Kidney (tissue), 13 donors: ENCODE measurements at regions not wholly inside any gene's neighbourhood (a gene's known extent, or its start where the extent isn't known, plus 50 kb on each side); places are given as distances from the start of the nearest gene placed in this dataset.

ENCODE experiments used
- DNase-seq, 5 donors: peaks; one replicate each; pipeline ENCODE4 v3.0.0-alpha.2; 2013 to 2020
- FAIRE-seq: peaks from 2 replicates; lab custom pipeline; 2012; peaks lifted over from hg19 to GRCh38; lab: Jason Lieb, UNC
- H3K27ac ChIP-seq, 2 donors: one replicate each; pipeline ENCODE4 v1.7.0; 2013; ENCODE audit warnings: low read depth in 2 of 2, low read length in 2 of 2, inconsistent platforms in 1 of 2
- H3K27me3 ChIP-seq: one replicate; pipeline ENCODE4 v1.7.1; 2013; ENCODE audit warnings: low read length, inconsistent platforms; ENCODE audit not compliant: control insufficient read depth, insufficient read depth
- H3K36me3 ChIP-seq, 3 donors: one replicate each; pipeline versions ENCODE4 v1.7.0 to v1.7.1; 2013; ENCODE audit warnings: low read length in 3 of 3, control low read depth in 1 of 3, inconsistent platforms in 1 of 3; ENCODE audit not compliant: insufficient read depth in 3 of 3, control insufficient read depth in 2 of 3
- H3K4me1 ChIP-seq, 3 donors: one replicate each; pipeline versions ENCODE4 v1.7.0 to v1.7.1; 2013; ENCODE audit warnings: low read length in 3 of 3, inconsistent platforms in 1 of 3, low read depth in 1 of 3; ENCODE audit not compliant: control insufficient read depth in 2 of 3, insufficient read depth in 2 of 3
- H3K4me3 ChIP-seq, 3 donors: one replicate each; pipeline versions ENCODE4 v1.7.0 to v1.8.1; 2013; ENCODE audit warnings: low read length in 3 of 3, control low read depth in 1 of 3, inconsistent platforms in 1 of 3
- H3K9ac ChIP-seq, 3 donors: one replicate each; pipeline versions ENCODE4 v1.7.0 to v1.7.1; 2013; ENCODE audit warnings: low read length in 3 of 3, control low read depth in 1 of 3, inconsistent platforms in 1 of 3
- H3K9me3 ChIP-seq, 3 donors: one replicate each; pipeline versions ENCODE4 v1.7.0 to v1.7.1; 2013; ENCODE audit warnings: low read length in 3 of 3, control low read depth in 1 of 3, inconsistent platforms in 1 of 3; ENCODE audit not compliant: control insufficient read depth in 2 of 3, insufficient read depth in 1 of 3
- intact Hi-C: fragments of 100-400 bp; cut with DNase I; formaldehyde crosslinking; loops from one replicate; pipeline ENCODE4 v1.11.1; 2022
- TF ChIP-seq, protein P1 (sequence below): IDR thresholded peaks from 3 replicates; pipeline ENCODE4 v1.5.1; 2012; ENCODE audit warnings: mild to moderate bottlenecking, moderate library complexity, borderline replicate concordance; ENCODE audit not compliant: insufficient read depth; ENCODE audit errors: extremely low read depth
- donor health status: control.
- donor health status: control.
- donor health status: control.
- donor health status: control.
- donor health status: control.
- donor health status: DM: yes; HTN: yes; CAD: no.
- donor health status: Normal renal cell carcinoma (clear cell type).

DNA sequence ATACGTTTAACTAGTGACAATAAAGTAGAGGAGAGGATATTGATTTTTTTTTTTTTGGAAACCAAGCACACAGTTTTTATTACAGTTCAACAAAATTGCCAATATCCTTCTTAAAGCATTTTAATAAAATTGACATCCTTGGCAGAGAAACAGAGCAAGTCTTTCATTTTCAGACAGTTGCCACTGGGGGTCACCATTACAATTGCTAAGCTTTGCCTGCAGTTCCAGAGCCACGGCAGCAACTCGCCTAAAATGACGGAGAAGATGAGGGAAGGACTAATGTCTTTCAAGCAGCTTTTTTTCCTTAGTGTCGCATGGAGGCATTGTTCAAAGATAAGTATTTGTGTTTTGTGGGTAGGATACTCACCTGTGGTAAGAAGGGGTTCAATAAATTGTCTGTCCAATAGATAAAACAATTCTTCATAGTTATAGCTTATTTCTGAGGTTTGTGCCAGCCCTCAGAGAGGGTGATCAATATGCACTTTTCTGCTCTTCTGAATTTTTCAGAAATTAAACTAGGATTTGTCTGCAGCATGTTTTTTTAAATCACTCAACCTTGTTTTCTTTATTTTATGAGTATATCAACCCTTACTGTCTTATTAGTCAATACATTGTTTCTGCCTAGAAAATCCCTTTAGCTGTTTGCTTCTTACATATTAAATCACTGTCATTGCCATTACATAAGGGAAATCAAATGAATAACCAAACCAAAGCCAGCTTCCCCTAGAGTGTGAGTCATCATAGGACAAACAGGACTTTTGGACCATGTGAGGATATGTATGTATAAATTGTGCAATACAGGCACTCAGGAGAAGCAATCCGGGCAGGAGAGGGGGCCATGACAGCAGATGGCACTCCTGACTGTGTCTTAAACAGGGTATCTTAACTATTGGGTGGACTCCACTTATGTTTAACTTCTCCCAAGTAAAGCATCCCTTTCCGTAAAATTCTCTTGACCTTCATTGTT lies 508.1 kb upstream of the ARX start:
- Histone ChIP-seq H3K4me1 (no peaks in the 10 kb centered on the region), H3K9me3 (no peaks in the 10 kb centered on the region), H3K27ac (no peak overlapping the region), H3K9ac (no peak overlapping the region), H3K36me3 (no peaks in the 10 kb centered on the region), H3K27me3 (no peaks in the 10 kb centered on the region), H3K4me3 (no peak overlapping the region)
- intact Hi-C loops, result no loop called here
- FAIRE-seq, result no peak
- TF ChIP-seq, protein P1, sequence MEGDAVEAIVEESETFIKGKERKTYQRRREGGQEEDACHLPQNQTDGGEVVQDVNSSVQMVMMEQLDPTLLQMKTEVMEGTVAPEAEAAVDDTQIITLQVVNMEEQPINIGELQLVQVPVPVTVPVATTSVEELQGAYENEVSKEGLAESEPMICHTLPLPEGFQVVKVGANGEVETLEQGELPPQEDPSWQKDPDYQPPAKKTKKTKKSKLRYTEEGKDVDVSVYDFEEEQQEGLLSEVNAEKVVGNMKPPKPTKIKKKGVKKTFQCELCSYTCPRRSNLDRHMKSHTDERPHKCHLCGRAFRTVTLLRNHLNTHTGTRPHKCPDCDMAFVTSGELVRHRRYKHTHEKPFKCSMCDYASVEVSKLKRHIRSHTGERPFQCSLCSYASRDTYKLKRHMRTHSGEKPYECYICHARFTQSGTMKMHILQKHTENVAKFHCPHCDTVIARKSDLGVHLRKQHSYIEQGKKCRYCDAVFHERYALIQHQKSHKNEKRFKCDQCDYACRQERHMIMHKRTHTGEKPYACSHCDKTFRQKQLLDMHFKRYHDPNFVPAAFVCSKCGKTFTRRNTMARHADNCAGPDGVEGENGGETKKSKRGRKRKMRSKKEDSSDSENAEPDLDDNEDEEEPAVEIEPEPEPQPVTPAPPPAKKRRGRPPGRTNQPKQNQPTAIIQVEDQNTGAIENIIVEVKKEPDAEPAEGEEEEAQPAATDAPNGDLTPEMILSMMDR, result no peak
- DNase-seq, result peak in 4 of 5 donors; percentile 24 to 68 (median 44)

- TF ChIP-seq, protein P1, result no peak
- Histone ChIP-seq H3K36me3 (no peaks in the 10 kb centered on the region), H3K4me1 (no peaks in the 10 kb centered on the region), H3K27me3 (no peaks in the 10 kb centered on the region), H3K27ac (no peak overlapping the region), H3K4me3 (no peak overlapping the region), H3K9me3 (no peaks in the 10 kb centered on the region), H3K9ac (no peak overlapping the region)
- DNase-seq (peak in 1 of 5 donors; percentile 3), FAIRE-seq (no peak)
- intact Hi-C loops, result no loop called here
Observed at GRCh38 chrX:25527156-25527555, 511.4 kb upstream of the ARX start.

- no peak overlapping the region for H3K27ac ChIP-seq
- no peak overlapping the region for H3K9ac ChIP-seq
- no peak overlapping the region for H3K4me3 ChIP-seq
- H3K4me1 ChIP-seq, result no peaks in the 10 kb centered on the region
- TF ChIP-seq, protein P1, result no peak
- intact Hi-C loops, result no loop called here
- FAIRE-seq (no peak), DNase-seq (no peak)
- no peaks in the 10 kb centered on the region for H3K36me3 ChIP-seq
- no peaks in the 10 kb centered on the region for H3K9me3 ChIP-seq
- H3K27me3 ChIP-seq, result no peaks in the 10 kb centered on the region
Observed at GRCh38 chrX:25527596-25527995, 511.8 kb upstream of the ARX start.
